Stimulated activated memory B cell treated with anti-CD40 and anti-IgM and Interleukin-4, amounts not matched to agents 10 μg/mL and 1 μg/mL and 100 μg/mL, for 72 hours (primary cell): ENCODE measurements at regions not wholly inside any gene's neighbourhood (a gene's known extent, or its start where the extent isn't known, plus 50 kb on each side); places are given as distances from the start of the nearest gene placed in this dataset.

ENCODE experiments used
- ATAC-seq: fragments of 150-1000 bp; cut with Tn5 transposase; 2 replicates; pipeline ENCODE4 v1.10.0; 2021
- H3K27ac Mint-ChIP-seq: one replicate; pipeline ENCODE4 v1.8.0; 2022; ENCODE audit warnings: mild to moderate bottlenecking, mixed read lengths
- H3K27me3 Mint-ChIP-seq: one replicate; pipeline ENCODE4 v1.8.0; 2022; ENCODE audit warnings: mixed read lengths
- H3K36me3 Mint-ChIP-seq: one replicate; pipeline ENCODE4 v1.8.0; 2022; ENCODE audit warnings: mixed read lengths
- H3K4me1 Mint-ChIP-seq: one replicate; pipeline ENCODE4 v1.8.0; 2022; ENCODE audit warnings: mixed read lengths
- H3K4me3 Mint-ChIP-seq: one replicate; pipeline ENCODE4 v1.8.0; 2022; ENCODE audit warnings: mild to moderate bottlenecking, moderate library complexity, mixed read lengths
- H3K9me3 Mint-ChIP-seq: one replicate; pipeline ENCODE4 v1.8.0; 2022; ENCODE audit warnings: mixed read lengths

DNA sequence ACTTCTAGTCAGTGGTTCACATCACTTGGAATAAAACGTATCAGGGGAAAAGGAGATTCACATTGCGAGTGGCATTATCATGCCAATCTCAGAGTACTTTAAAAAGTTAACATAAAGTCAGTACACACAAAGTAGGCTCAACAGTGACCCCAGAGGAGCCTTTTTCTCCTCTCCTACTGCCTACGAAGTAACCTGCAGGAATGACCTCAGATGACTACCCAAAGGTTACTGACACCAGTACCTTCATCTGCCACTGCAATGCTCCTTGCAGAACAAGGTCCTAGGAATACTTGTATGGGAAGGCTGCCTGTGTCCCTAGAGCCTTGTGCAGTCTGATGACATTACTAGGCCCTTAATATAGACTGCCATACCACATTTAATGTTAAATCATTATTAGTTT, 389.8 kb upstream of the LYPLAL1 start:
- Mint-ChIP-seq H3K27me3 (no peaks in the 10 kb centered on the region), H3K27ac (no peak overlapping the region), H3K9me3 (no peaks in the 10 kb centered on the region), H3K4me3 (no peak overlapping the region), H3K4me1 (no peaks in the 10 kb centered on the region), H3K36me3 (no peaks in the 10 kb centered on the region)
- ATAC-seq, result no peak

DNA sequence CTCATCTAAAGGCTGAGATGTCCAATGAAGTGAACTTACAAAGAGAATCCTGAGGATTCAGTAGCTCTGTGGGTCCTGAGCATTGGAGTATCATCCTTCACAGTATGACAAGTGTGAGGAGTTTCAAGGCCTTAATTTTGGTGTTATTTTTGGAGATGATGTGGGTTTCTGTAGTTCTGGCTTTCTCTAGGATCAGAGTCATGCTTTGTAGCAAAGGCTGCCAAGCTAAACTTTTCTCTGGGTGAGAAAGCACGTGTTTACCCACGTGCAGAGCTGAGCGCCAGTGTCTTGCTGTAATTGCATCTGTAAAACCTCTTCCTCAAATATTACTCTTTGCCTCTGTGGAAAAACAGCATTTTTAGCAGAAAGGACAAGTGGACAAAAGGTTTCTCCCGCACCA, 387.8 kb upstream of the LYPLAL1 start:
- Mint-ChIP-seq H3K4me3 (no peak overlapping the region), H3K27me3 (no peaks in the 10 kb centered on the region), H3K36me3 (no peaks in the 10 kb centered on the region), H3K4me1 (no peaks in the 10 kb centered on the region), H3K9me3 (peaks cover 4% of the 10 kb centered on the region), H3K27ac (no peak overlapping the region)
- no peak for ATAC-seq

DNA sequence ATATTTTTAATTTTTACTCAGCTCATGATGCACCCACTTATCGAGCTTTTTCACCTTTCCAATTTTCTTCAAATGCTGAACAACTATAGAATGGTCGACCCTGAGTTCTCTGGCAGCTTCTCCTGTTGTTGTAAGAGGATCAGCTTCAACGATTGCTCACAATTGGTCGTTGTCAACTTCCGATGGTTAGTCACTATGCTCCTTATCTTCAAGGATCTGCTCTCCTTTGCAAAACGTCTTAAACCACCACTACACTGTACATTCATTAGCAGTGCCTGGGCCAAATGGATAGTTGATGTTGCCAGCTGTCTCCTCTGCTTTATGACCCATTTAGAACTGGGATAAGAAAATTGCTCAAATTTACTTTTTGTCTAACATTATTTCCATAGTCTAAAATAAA, 385.9 kb upstream of the LYPLAL1 start:
- Mint-ChIP-seq H3K36me3 (no peaks in the 10 kb centered on the region), H3K27ac (no peak overlapping the region), H3K9me3 (peaks cover 5% of the 10 kb centered on the region), H3K4me3 (no peak overlapping the region), H3K27me3 (no peaks in the 10 kb centered on the region), H3K4me1 (no peaks in the 10 kb centered on the region)
- ATAC-seq, result no peak

DNA sequence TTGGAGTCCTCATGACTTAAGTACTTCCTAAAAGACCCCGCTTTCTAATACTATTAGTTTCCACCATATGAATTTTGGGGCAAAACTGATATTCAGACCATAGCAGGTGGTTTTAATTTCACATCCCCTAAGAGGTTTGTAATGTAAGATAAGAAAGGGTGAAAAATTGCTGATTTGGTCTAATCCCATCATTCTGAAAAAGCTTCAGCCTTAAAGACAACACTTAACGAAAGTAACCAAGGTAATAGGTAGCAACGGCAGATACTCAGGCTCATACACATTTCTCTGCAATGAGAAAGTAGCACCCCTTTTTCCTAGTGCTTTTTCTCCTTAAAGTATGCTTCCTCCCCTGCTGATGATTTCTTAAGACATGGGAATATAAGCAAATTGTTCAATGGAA, 376.9 kb upstream of the LYPLAL1 start:
- no peak for ATAC-seq
- no peaks in the 10 kb centered on the region for H3K9me3 Mint-ChIP-seq
- no peak overlapping the region for H3K27ac Mint-ChIP-seq
- H3K27me3 Mint-ChIP-seq, result no peaks in the 10 kb centered on the region
- H3K4me3 Mint-ChIP-seq, result no peak overlapping the region
- H3K36me3 Mint-ChIP-seq, result no peaks in the 10 kb centered on the region
- H3K4me1 Mint-ChIP-seq, result no peaks in the 10 kb centered on the region

DNA sequence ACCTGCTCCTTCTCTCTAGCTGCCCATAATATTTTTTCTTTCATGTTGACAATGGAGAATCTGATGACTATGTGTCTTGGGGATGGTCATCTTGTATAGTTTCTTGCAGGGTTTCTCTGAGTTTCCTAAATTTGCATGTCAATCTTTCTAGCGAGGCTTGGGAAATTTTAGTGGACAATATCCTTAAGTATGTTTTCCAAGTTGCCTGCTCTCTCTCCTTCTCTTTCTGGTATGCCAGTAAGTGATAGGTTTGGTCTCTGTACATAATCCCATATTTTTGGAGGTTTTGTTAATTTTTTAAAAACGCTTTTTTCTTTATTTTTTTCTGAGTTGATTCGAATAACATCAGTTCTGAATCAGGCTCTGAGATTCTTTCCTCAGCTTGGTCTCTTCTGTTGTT, 370.9 kb upstream of the LYPLAL1 start:
- H3K36me3 Mint-ChIP-seq, result no peaks in the 10 kb centered on the region
- no peak overlapping the region for H3K27ac Mint-ChIP-seq
- H3K4me1 Mint-ChIP-seq, result no peaks in the 10 kb centered on the region
- ATAC-seq, result no peak
- no peak overlapping the region for H3K4me3 Mint-ChIP-seq
- H3K27me3 Mint-ChIP-seq, result no peaks in the 10 kb centered on the region
- H3K9me3 Mint-ChIP-seq, result no peaks in the 10 kb centered on the region

DNA sequence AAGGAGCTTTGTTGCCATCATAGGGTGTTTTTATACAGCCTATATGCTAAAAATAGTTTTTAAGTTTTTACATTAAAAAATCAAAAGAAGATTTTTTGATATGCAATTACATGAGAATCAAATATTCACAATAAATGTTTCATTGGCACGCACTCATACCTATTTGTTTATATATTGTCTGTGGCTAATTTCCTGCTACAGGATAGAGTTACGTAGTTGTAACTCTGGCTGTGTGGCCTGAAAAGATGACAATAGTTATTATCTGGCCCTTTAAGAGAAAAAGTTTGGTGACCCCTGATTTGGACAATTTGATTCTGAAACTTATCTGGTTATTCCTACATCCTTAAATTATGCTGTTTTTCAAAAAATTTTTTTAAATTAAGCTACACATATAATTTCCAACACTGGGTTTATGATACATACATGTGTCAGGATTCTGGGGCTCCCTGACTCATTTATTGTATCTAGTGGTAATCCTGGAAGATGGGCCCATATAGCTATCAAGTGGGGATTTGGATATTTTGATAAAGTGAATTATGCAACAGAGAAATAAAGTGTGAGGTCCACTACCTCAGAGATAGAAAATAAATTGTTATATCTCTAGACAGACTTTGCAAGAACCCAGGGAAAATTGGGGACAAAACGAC, 370.2 kb upstream of the LYPLAL1 start:
- ATAC-seq, result no peak
- H3K36me3 Mint-ChIP-seq, result no peaks in the 10 kb centered on the region
- H3K27me3 Mint-ChIP-seq, result peaks cover 6% of the 10 kb centered on the region
- no peak overlapping the region for H3K27ac Mint-ChIP-seq
- no peaks in the 10 kb centered on the region for H3K9me3 Mint-ChIP-seq
- no peaks in the 10 kb centered on the region for H3K4me1 Mint-ChIP-seq
- H3K4me3 Mint-ChIP-seq, result no peak overlapping the region

DNA sequence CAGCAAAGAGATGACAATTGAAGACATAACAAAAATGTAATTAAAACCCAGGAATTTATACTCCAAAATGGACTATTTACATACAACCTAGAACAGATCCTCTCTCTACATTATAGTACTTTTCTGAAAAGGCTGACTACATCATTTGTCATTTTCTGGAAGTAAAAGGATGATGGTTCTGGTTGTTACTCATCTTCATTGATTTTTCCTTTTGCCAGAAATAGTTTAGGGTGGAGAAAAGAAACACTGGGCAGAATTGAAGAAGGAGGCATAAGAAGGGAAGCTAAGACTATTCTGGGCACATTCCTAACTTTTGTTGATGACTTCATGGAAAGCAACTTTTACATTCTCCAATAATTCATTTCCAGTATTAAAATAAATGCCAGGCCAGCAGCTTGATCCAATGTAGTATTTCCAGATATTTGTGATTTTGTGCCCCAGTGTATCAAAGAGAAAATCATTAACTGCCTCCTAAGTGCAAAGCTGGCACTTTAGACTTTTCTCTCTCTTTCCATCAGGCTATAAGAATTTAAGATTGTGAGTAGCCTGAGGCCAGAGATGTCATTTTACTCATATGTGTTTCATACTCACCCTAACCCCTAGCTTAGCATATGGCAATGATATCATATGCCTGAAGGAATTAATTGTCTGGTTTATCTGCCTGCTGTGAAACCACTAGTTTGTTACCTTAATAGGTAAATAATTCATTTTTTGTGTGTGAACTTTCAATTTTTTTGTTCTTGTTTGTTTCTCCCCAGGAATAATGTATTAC, 369.5 kb upstream of the LYPLAL1 start:
- Mint-ChIP-seq H3K4me3 (no peak overlapping the region), H3K36me3 (no peaks in the 10 kb centered on the region), H3K27ac (no peak overlapping the region), H3K27me3 (peaks cover 11% of the 10 kb centered on the region), H3K4me1 (no peaks in the 10 kb centered on the region), H3K9me3 (no peaks in the 10 kb centered on the region)
- no peak for ATAC-seq

DNA sequence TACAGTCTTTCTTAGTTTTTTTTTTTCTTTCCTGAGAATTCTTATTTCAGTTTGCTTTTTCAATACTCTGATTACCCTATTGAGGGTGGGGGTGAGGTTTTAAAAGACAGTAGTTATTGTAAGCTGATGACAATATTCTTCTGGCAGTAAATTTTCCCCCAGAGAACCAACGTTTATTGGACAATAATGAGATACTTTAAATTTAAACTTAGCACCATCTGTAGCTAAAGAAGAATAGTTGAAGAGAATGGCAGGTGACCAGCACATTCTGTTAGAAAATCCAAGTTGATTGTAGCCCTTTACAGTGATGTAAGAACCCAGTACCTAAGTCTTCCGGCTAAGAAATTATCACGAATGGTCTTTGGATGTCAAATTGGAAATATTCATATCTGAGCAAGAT, 364.6 kb upstream of the LYPLAL1 start:
- Mint-ChIP-seq H3K27me3 (peaks cover 11% of the 10 kb centered on the region), H3K9me3 (no peaks in the 10 kb centered on the region), H3K4me3 (no peak overlapping the region), H3K4me1 (no peaks in the 10 kb centered on the region), H3K36me3 (no peaks in the 10 kb centered on the region), H3K27ac (no peak overlapping the region)
- no peak for ATAC-seq

DNA sequence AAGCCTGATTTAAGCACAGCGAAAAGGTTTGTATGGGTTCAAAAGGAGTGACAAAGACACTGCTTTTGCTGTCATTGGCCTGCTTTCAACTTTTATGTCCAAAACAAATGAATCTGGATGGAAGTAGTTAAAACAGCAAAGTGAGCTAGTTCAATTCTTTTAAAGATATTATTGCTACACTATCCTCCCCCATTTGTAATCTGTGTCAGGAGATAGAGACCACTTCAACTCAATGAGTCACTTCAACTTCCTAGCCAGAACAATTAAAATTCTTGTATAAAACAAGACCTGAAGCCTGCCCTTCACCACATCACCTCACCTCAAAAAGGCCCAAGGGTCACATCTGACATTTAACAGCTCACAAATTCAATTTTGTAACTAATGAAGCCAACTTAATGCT, 364.1 kb upstream of the LYPLAL1 start:
- no peak overlapping the region for H3K4me3 Mint-ChIP-seq
- H3K4me1 Mint-ChIP-seq, result no peaks in the 10 kb centered on the region
- no peaks in the 10 kb centered on the region for H3K9me3 Mint-ChIP-seq
- H3K36me3 Mint-ChIP-seq, result no peaks in the 10 kb centered on the region
- H3K27ac Mint-ChIP-seq, result no peak overlapping the region
- no peak for ATAC-seq
- H3K27me3 Mint-ChIP-seq, result peaks cover 11% of the 10 kb centered on the region

DNA sequence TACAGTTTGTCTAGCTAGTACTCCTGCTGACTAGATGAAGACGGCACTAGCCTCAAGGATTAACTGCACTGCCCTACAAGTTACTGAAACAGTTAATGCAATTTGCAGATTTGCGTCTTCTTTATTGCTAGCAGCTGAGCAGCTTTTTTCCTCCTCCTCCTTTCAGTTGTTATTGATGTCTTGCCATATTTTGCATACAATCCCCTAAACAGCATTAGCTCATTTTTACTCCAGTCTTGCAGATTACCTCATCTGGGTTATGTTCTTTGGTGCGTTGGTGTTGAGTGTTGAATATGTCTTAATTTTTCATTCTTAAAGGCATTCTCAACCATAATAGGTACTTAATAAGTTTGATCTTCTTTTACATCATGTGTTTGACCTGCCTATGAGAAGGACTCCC, 363.4 kb upstream of the LYPLAL1 start:
- Mint-ChIP-seq H3K4me1 (no peaks in the 10 kb centered on the region), H3K36me3 (no peaks in the 10 kb centered on the region), H3K27ac (no peak overlapping the region), H3K27me3 (peaks cover 11% of the 10 kb centered on the region), H3K4me3 (no peak overlapping the region), H3K9me3 (no peaks in the 10 kb centered on the region)
- no peak for ATAC-seq

DNA sequence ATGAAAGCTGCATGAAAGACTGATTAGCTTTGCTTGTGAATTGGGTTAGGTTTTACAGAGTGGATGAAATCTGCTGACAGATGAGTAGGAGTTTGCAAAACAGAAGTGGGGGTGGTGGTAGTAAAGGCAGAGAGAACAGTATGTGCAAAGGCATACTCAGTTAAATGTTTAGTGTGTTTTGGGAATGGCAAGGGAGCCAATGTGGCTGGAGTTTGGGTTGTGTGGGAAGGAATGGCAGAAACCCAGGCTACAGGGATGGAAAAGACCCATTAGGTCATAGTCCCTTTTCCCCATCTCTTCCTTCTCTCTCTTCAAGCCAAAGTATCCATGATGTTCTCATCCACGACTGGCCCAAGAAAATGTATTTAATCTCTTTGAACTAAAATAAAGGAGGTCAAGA, 362.2 kb upstream of the LYPLAL1 start:
- H3K27me3 Mint-ChIP-seq, result peaks cover 11% of the 10 kb centered on the region
- H3K9me3 Mint-ChIP-seq, result no peaks in the 10 kb centered on the region
- no peaks in the 10 kb centered on the region for H3K4me1 Mint-ChIP-seq
- H3K27ac Mint-ChIP-seq, result no peak overlapping the region
- no peaks in the 10 kb centered on the region for H3K36me3 Mint-ChIP-seq
- ATAC-seq, result no peak
- H3K4me3 Mint-ChIP-seq, result no peak overlapping the region

DNA sequence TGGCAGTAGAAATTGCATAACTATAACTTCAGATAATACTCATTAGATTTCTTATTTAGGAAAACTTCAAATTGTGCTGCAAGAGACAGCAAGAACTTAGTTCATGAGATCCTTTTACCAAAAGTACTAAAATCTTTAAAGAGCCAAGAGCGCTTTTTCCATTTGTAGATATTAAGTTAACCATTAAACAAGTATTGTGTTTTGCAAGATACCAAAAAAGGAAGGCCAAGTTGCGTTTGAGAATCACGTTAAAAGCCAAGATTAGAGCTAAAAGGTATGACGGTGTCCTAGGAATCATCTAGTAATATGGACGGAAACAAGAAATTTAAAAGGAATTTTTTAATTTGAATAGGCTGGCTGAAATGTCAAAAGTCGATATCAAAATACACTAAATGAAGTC, 361.3 kb upstream of the LYPLAL1 start:
- Mint-ChIP-seq H3K9me3 (no peaks in the 10 kb centered on the region), H3K27ac (no peak overlapping the region), H3K4me3 (no peak overlapping the region), H3K27me3 (peaks cover 11% of the 10 kb centered on the region), H3K4me1 (no peaks in the 10 kb centered on the region), H3K36me3 (no peaks in the 10 kb centered on the region)
- ATAC-seq, result no peak

DNA sequence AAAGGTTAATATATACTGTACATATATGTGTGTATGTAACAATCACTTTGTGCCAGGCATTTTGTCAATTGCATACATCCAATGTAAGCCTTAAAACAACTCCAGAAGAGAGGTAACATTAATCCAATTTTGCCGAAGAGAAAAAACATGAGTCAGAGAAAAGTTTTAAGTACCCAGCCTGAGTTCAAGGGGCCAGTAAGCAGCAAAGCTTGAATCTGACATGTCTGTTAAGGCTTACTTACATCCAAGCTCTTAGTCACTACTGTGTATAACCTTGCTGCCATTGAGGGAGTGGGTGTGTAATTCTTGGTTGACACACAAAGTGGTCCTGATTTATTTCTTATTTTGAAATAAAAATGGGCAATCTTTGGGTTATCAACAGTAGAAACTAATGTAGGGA, 360.4 kb upstream of the LYPLAL1 start:
- Mint-ChIP-seq H3K36me3 (no peaks in the 10 kb centered on the region), H3K4me3 (no peak overlapping the region), H3K27ac (no peak overlapping the region), H3K4me1 (no peaks in the 10 kb centered on the region), H3K27me3 (peaks cover 7% of the 10 kb centered on the region), H3K9me3 (no peaks in the 10 kb centered on the region)
- ATAC-seq, result no peak

DNA sequence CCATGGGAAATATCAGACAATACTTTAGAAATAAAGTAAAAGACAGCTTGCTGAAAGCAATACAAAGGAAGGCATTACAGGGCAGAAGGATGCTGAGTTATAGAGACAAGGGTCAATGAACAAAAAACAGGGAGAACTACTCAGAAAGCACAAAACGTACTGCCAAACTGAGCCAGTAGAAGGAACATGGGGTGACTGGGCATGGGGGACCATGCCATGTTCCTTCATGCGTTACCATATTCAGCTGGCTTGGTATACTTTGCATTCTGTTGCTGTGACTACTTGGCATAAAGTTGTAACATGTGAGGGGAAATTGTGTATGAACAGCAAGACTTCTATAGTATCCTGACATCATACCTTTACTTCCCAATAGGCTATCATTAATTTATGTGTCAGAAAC, 358.6 kb upstream of the LYPLAL1 start:
- H3K27ac Mint-ChIP-seq, result no peak overlapping the region
- no peaks in the 10 kb centered on the region for H3K27me3 Mint-ChIP-seq
- no peaks in the 10 kb centered on the region for H3K36me3 Mint-ChIP-seq
- no peaks in the 10 kb centered on the region for H3K4me1 Mint-ChIP-seq
- H3K4me3 Mint-ChIP-seq, result no peak overlapping the region
- H3K9me3 Mint-ChIP-seq, result no peaks in the 10 kb centered on the region
- no peak for ATAC-seq

DNA sequence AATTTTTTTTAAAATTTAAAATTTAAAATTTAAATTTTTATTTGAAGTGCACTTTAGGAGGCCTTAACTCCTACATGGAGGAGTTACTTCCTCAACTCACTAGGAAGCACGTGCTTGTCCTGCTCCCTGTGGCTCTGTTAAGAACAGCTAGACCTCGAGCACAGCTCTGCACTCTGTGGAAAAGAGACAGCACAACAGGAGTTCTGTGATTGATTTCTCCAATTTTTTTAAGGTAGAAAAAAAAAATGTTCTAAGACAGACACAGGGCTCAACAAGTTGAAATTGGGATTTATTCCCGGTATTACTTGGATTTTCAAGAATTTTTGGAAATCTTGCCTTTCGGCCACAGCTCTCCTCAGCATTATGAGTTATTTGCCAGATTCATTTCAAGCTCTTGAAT, 356.6 kb upstream of the LYPLAL1 start:
- Mint-ChIP-seq H3K27me3 (no peaks in the 10 kb centered on the region), H3K4me3 (no peak overlapping the region), H3K4me1 (no peaks in the 10 kb centered on the region), H3K27ac (no peak overlapping the region), H3K36me3 (no peaks in the 10 kb centered on the region), H3K9me3 (no peaks in the 10 kb centered on the region)
- no peak for ATAC-seq

DNA sequence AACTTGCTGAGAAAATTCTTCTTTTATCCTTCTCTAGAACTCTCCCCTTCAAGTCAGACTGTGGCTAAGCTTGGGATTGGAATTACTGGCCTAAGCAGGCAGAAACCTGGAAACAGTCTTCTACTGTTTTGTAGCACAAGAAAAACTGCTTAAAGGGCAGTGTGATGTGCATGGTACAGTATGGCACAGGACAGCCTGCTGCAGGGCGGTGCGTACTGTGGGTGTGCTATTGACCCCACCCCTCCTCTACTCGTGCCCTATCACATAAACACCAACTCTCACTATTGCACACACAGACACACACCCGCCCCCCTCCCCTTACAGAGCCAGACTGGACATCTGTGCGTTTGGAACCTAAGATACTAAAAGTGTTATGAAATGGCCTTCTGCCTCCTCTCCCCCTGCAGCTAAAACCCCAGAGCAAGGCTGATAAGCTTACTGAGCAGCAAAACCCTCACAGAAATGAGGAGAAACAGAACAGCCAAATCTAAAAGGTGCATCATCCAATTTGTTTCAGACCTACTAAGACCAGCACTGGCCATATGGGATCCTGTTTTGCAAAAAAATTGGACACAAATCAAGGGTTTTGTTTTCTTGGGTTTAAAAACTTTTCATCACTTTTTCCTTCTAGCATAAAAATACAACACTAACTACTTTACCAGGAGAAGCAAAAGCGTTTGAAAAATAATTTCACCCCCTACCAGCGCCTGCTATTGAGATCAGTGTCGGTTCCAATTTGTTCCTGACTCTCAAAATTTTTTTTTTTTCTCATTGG, 355.8 kb upstream of the LYPLAL1 start:
- H3K4me3 Mint-ChIP-seq, result no peak overlapping the region
- H3K4me1 Mint-ChIP-seq, result no peaks in the 10 kb centered on the region
- H3K27ac Mint-ChIP-seq, result no peak overlapping the region
- no peaks in the 10 kb centered on the region for H3K9me3 Mint-ChIP-seq
- H3K27me3 Mint-ChIP-seq, result no peaks in the 10 kb centered on the region
- no peaks in the 10 kb centered on the region for H3K36me3 Mint-ChIP-seq
- no peak for ATAC-seq
